IPS DF 6.9 (cell line): ENCODE measurements at regions not wholly inside any gene's neighbourhood (a gene's known extent, or its start where the extent isn't known, plus 50 kb on each side); places are given as distances from the start of the nearest gene placed in this dataset.
"Not testable (repeated sequence)": the region's sequence is repeated elsewhere in the genome, so short reads cannot be mapped to it uniquely, and the experiment has no call there.

Source experiments
- DNase-seq: peaks from one replicate; pipeline ENCODE4 v3.0.0-alpha.2; 2013; ENCODE audit warnings: low read depth, low spot score
- H3K27ac ChIP-seq: one replicate; pipeline ENCODE4 v1.5.1; 2013; ENCODE audit warnings: low read length, control low read depth
- H3K27me3 ChIP-seq: 2 replicates; pipeline ENCODE4 v1.6.1; 2013; ENCODE audit warnings: mild to moderate bottlenecking, low read length; ENCODE audit not compliant: control insufficient read depth, insufficient read depth
- H3K36me3 ChIP-seq: 2 replicates; pipeline ENCODE4 v1.6.1; 2013; ENCODE audit warnings: low read length; ENCODE audit not compliant: control insufficient read depth, insufficient read depth
- H3K4me1 ChIP-seq: 2 replicates; pipeline ENCODE4 v1.6.1; 2013; ENCODE audit warnings: low read length; ENCODE audit not compliant: control insufficient read depth, insufficient read depth
- H3K4me3 ChIP-seq: 2 replicates; pipeline ENCODE4 v1.5.1; 2013; ENCODE audit warnings: mild to moderate bottlenecking, low read length
- H3K9me3 ChIP-seq: 2 replicates; pipeline ENCODE4 v1.6.1; 2013; ENCODE audit warnings: low read length, inconsistent platforms; ENCODE audit not compliant: control insufficient read depth, insufficient read depth
- WGBS: extraction: QIAGEN DNeasy Blood & Tissue Kit; methylation state at CpG from one replicate; pipeline ENCODE4 v1.1.7; 2013; ENCODE audit warnings: mixed read lengths, missing lambda C conversion rate; ENCODE audit not compliant: insufficient read length, insufficient coverage; 5-methylcytosine and 5-hydroxymethylcytosine counted together

GRCh38 chr14:105894125-105894977, 368.0 kb downstream of the TMEM121 start:
- Histone ChIP-seq H3K27me3 (no peaks in the 10 kb centered on the region), H3K4me3 (no peak overlapping the region), H3K36me3 (no peaks in the 10 kb centered on the region), H3K4me1 (no peaks in the 10 kb centered on the region), H3K27ac (no peak overlapping the region), H3K9me3 (peaks cover 21% of the 10 kb centered on the region)
- DNase-seq = no peak
- no CpG with 5 or more reads among the region's 19 CpGs for WGBS

DNA sequence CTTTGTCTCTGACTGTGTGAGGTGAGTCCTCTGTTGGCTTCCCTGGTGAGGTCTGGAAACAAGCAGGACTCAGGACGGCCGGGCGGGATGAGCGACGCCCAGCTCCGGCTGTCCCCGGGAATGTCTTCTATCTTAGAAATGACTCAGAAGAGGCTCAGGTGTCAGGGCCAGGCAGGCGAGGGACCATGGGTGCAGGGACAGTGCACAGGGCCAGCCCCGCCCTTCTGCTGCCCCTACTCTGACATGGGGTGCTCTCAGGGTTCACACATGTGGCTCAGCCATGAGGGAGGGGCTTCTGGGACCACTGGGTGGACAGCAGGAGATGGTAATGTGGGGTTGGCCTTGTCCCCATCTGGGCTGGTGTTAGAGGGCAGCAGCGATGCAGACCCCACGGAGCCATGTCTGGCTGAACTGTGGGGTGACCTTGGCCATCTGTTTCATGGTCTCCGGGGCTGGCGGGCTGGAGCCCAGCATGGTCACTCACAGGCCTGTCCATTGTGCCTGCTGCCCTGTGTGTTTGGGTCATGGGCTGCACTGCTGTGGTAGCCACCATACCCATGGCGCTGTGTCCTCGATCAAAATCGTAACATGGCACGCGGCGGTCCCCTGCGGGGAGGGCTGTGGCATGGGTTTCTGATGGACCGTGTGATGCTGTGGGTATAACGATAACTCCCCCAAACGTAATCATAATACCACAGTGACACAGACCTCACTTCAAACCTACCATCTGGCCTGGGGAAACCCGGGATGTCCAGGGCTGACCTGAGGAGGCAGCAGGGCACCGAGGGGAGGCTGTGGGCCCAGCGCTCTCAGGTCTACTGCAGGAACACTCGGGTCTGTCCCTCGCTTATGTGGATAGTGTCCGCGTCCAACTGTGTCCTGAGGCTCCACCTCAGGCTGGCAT, 368.8 kb downstream of the TMEM121 start:
- Histone ChIP-seq H3K36me3 (no peaks in the 10 kb centered on the region; the same call in 1 of the 2 replicates), H3K9me3 (peaks cover 20% of the 10 kb centered on the region), H3K4me1 (no peaks in the 10 kb centered on the region), H3K27ac (no peak overlapping the region), H3K27me3 (no peaks in the 10 kb centered on the region), H3K4me3 (no peak overlapping the region)
- no CpG with 5 or more reads among the region's 30 CpGs for WGBS
- DNase-seq = no peak

GRCh38 chr14:105896206-105896605, 369.8 kb downstream of the TMEM121 start:
- H3K4me1 ChIP-seq, H3K27ac ChIP-seq, H3K27me3 ChIP-seq, DNase-seq, H3K36me3 ChIP-seq, H3K4me3 ChIP-seq: not testable (repeated sequence)
- H3K9me3 ChIP-seq = peaks cover 21% of the 10 kb centered on the region
- no CpG with 5 or more reads among the region's 6 CpGs for WGBS

DNA sequence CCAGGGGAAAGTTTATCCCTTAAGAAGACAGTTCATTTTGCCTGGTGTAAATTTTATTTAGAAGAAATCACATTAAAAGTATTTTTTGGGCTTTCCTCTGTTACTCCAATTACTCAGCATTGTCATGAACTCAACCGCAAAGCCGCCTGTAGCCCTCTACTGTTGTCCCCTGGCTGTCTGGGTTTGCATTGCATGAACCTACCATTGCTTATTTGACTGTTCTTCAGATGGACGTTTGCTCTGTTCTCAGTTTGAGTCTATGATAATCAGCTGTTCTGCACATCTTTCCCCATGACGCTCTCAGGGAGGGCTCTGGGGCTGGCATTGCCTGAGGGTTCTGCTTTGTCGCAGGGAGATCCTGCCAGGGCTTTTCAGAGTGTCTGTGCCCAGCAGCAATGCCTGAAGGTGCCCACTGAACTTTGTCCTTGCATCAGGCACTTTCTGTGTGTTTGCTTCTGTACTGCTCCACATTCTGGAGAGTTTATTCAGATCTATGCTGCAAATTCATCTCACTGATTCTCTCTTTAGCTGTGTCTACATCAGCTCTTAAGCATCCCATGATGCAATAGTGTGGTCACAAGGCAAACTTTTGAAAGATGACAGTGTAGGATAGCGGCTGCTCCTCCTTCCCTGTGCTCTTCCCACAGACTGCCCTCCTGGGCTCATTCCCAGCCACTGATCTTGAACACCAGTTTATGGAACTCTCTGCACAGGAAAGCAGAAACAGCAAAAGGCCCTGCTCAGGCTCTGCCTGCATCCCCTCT, 370.8 kb downstream of the TMEM121 start:
- H3K9me3 ChIP-seq = peaks cover 22% of the 10 kb centered on the region
- WGBS = no CpG with 5 or more reads among the region's 6 CpGs

DNA sequence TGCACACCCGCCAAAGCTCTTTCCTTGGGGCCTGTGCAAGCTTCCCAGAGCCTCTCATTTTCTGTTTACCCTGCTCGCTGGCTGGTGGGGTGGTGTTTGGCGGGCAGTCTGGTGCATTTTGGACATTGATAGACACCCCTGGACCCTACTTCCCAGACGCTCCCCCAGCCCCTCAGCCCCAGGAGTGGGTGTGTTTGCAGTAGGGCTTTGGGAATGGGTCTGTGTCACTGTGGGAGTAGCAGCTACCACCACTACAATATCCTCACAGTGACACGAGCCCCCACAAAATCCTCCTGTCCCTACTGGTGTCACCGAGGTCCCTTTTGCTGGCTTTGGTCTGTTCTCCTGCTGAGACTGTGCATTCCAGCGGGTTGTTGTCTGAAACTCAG, 371.3 kb downstream of the TMEM121 start:
- Histone ChIP-seq H3K27me3 (no peaks in the 10 kb centered on the region), H3K9me3 (peaks cover 22% of the 10 kb centered on the region)
- no CpG with 5 or more reads among the region's 7 CpGs for WGBS

More for the DNA sequence above, 370.8 kb downstream of the TMEM121 start:
- not testable (repeated sequence) for H3K27ac ChIP-seq, H3K4me3 ChIP-seq, H3K36me3 ChIP-seq, H3K4me1 ChIP-seq, H3K27me3 ChIP-seq, DNase-seq

DNA sequence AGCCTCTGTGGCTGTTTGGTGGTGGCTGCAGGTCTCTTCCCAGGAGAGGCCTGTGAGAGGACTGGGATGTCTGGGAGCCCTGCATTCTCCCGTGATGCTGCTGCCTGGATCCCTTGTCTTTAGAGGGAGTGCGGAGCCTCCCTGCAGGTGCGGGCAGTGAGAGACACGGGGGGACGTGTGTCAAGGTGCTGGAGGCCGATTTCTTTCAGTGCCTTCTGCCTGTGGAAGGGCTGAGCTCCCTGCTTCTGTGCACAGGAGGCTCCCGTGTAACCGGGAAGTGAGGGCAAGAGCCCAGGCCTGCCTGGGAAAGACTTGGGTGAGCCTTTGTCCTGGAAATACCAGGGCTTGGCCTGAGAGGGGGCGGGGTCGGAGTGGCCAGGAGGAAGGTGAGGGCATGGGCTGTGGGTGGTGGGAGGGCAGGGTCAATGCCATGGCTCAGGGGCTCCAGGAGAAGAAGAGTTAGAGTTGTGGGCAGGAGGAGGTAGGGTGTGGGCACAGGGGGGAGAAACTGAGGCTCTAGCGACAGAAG, 372.2 kb downstream of the TMEM121 start:
- no peak for DNase-seq
- no CpG with 5 or more reads among the region's 11 CpGs for WGBS
- H3K36me3 ChIP-seq = no peaks in the 10 kb centered on the region; the same call in 1 of the 2 replicates
- no peaks in the 10 kb centered on the region for H3K27me3 ChIP-seq
- H3K9me3 ChIP-seq = peaks cover 27% of the 10 kb centered on the region
- H3K4me1 ChIP-seq = no peaks in the 10 kb centered on the region
- no peak overlapping the region for H3K4me3 ChIP-seq
- H3K27ac ChIP-seq = no peak overlapping the region

More for the DNA sequence above, 371.3 kb downstream of the TMEM121 start:
- Histone ChIP-seq H3K4me3 (no peak overlapping the region), H3K4me1 (no peaks in the 10 kb centered on the region), H3K27ac (no peak overlapping the region), H3K36me3 (no peaks in the 10 kb centered on the region; the same call in 1 of the 2 replicates)
- DNase-seq = no peak

DNA sequence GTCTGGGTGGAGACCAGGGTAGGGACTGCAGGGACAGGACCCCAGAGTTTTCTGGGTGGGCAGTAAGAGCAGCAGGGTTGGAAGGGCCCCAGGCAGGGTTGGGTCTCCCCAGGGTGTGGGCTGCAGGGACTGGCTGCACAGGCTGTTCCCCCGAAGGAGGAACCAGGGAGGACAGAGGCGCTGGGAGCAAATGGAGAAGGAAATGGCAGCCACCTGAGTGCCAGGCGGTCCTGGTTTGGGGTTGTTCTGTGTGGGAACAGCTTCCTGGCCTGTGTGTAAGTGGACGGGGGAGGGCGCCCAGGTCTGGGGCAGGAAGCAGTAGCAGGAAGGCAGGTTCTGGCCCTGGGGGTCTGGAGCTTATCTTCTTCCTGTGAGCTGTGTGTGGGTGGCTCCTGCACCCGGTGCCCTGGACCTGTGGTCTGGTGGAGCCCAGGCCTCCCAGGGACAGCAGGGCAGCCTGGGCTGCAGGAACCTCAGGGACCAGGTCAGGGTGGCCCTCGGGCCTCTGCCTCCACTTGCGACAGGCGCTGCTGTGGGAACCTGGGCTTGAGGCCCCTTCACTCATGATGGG, 372.8 kb downstream of the TMEM121 start:
- peaks cover 31% of the 10 kb centered on the region for H3K9me3 ChIP-seq
- H3K27ac ChIP-seq = no peak overlapping the region
- no peaks in the 10 kb centered on the region for H3K4me1 ChIP-seq
- DNase-seq = no peak
- H3K4me3 ChIP-seq = no peak overlapping the region
- no peaks in the 10 kb centered on the region; the same call in 1 of the 2 replicates for H3K36me3 ChIP-seq
- no CpG with 5 or more reads among the region's 9 CpGs for WGBS
- no peaks in the 10 kb centered on the region for H3K27me3 ChIP-seq

DNA sequence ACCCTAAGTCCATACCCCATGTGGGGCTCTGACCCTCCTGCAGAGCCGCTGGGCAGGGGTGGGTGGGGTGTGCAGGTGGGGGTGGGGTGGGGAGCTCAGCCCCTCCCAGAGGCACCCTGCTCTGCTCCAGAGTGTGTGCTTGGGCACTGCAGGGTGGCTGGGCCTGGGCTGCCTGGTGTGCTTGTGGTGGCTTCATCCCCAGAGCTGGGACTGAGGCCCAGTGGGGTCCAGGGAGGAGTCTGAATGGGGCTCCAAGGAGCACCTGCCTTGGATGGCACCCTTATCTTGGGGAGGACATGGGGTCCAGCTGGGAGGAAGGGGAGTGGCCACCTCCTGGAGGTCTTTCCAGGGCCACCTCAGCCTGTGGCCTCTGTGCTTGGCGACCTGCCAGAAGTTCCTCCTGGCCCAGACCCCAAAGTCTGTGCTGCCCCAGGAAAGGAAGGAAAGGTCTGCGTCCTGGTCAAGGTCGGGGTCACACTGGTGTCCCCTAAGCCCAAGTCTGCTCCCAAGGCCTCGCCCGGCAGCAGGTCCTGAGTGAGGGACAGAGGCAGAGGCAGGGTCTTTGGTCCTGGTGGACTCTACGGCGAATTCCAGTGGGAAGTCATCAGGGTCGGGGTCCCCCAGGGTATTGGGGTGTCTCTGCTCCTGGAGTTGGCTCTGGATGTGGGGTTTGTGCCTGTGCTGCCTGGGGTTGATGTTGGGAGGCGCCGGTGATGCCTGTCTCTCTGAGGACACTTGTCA, 373.4 kb downstream of the TMEM121 start:
- no peaks in the 10 kb centered on the region; the same call in 1 of the 2 replicates for H3K36me3 ChIP-seq
- no peak overlapping the region for H3K4me3 ChIP-seq
- no peaks in the 10 kb centered on the region for H3K27me3 ChIP-seq
- no peaks in the 10 kb centered on the region for H3K4me1 ChIP-seq
- no peak overlapping the region for H3K27ac ChIP-seq
- peaks cover 33% of the 10 kb centered on the region for H3K9me3 ChIP-seq
- WGBS = no CpG with 5 or more reads among the region's 11 CpGs
- DNase-seq = no peak

DNA sequence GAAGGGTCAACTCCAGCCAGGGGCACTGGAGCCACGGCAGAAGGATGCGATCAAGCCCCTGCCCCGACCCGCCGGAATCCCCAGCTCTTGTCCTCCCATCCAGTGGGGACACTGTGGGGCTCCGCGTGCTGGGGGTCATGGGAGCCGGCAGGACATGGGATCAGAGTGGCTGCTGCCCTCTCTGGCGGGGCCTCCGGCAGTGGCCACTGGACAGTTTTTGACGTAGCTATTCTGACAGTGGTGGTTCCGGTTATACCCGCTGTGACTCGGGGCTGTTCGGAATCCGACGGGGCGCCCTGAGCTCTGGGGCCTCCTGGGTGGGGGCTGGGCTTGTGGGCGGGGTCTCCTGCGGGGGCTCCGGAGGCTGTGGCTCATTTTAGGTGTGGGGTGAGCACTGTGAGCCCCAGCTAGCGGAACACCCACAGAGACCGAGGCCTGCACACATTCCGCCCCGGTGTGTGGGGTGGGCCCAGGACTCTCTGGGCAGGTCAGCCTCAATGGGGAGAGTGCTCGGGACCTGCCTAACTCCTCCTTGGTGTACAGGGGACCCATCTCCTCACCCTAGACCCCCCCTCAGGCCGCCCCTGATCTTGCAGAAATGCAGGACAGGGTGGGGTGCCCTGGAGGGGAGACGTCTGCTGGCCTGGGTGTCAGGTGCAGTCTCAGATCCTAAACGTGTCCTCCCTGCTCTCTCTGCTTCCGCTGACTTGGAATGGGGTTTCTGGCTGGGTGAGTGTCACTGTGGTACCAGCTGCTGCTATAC, 374.2 kb downstream of the TMEM121 start:
- Histone ChIP-seq H3K27ac (no peak overlapping the region), H3K4me3 (no peak overlapping the region), H3K27me3 (no peaks in the 10 kb centered on the region), H3K36me3 (no peaks in the 10 kb centered on the region; the same call in 1 of the 2 replicates), H3K4me1 (no peaks in the 10 kb centered on the region), H3K9me3 (peaks cover 35% of the 10 kb centered on the region)
- no CpG with 5 or more reads among the region's 30 CpGs for WGBS
- DNase-seq = no peak
